ENCODE measurements at regions not wholly inside any gene's neighbourhood (a gene's known extent, or its start where the extent isn't known, plus 50 kb on each side); places are given as distances from the start of the nearest gene placed in this dataset.

- ATAC-seq: no peak
- TF ChIP-seq CTCF (IDR thresholded peaks at IDR 0.05): no peak
- no peak for DNase-seq
- H3K27ac ChIP-seq: no peak overlapping the region
- H3K4me1 ChIP-seq: no peaks in the 10 kb centered on the region
- no peaks in the 10 kb centered on the region for H3K9me3 ChIP-seq
- H3K27me3 ChIP-seq (ENCODE audit: low read depth): no peaks in the 10 kb centered on the region
- no peak overlapping the region for H3K4me3 ChIP-seq
- H3K36me3 ChIP-seq: no peaks in the 10 kb centered on the region
- intact Hi-C loops (cut with DNase I): no loop called here
Measured at GRCh38 chr2:200735061-200735460, 76.6 kb upstream of the BZW1 start.

- Histone ChIP-seq H3K4me3 (no peak overlapping the region), H3K27me3 (ENCODE audit: low read depth) (no peaks in the 10 kb centered on the region), H3K27ac (no peak overlapping the region), H3K9me3 (no peaks in the 10 kb centered on the region), H3K36me3 (no peaks in the 10 kb centered on the region), H3K4me1 (peaks cover 13% of the 10 kb centered on the region)
- intact Hi-C loops (cut with DNase I): no loop called here
- ATAC-seq: no peak
- no peak for DNase-seq
- TF ChIP-seq CTCF (IDR thresholded peaks at IDR 0.05): no peak
Measured at GRCh38 chr2:200736646-200737274, 75.0 kb upstream of the BZW1 start.

- TF ChIP-seq CTCF (IDR thresholded peaks at IDR 0.05): no peak
- ATAC-seq: no peak
- Histone ChIP-seq H3K9me3 (no peaks in the 10 kb centered on the region), H3K4me1 (peaks cover 16% of the 10 kb centered on the region), H3K27ac (no peak overlapping the region), H3K4me3 (no peak overlapping the region), H3K36me3 (no peaks in the 10 kb centered on the region), H3K27me3 (ENCODE audit: low read depth) (no peaks in the 10 kb centered on the region)
- no peak for DNase-seq
- intact Hi-C loops (cut with DNase I): no loop called here
Measured at GRCh38 chr2:200737585-200737984, 74.1 kb upstream of the BZW1 start.

- no peaks in the 10 kb centered on the region for H3K36me3 ChIP-seq
- no peak for TF ChIP-seq CTCF (IDR thresholded peaks at IDR 0.05)
- H3K27ac ChIP-seq: no peak overlapping the region
- H3K9me3 ChIP-seq: no peaks in the 10 kb centered on the region
- DNase-seq (no peak), ATAC-seq (no peak)
- H3K27me3 ChIP-seq (ENCODE audit: low read depth): no peaks in the 10 kb centered on the region
- intact Hi-C loops (cut with DNase I): no loop called here
- H3K4me3 ChIP-seq: no peak overlapping the region
- peaks cover 23% of the 10 kb centered on the region for H3K4me1 ChIP-seq
Measured at GRCh38 chr2:200738590-200738989, 73.1 kb upstream of the BZW1 start.

GRCh38 chr2:200740907-200741306 is 70.8 kb upstream of the BZW1 start:
- no peaks in the 10 kb centered on the region for H3K9me3 ChIP-seq
- intact Hi-C loops (cut with DNase I): no loop called here
- no peaks in the 10 kb centered on the region for H3K27me3 ChIP-seq (ENCODE audit: low read depth)
- ATAC-seq (no peak), DNase-seq (no peak)
- H3K27ac ChIP-seq: peak overlapping the region; percentile 77
- no peak for TF ChIP-seq CTCF (IDR thresholded peaks at IDR 0.05)
- H3K4me1 ChIP-seq: peaks cover 23% of the 10 kb centered on the region
- H3K36me3 ChIP-seq: no peaks in the 10 kb centered on the region
- no peak overlapping the region for H3K4me3 ChIP-seq

Measured in lower lobe of right lung (tissue), 2 donors.